Testis (tissue), 2 donors: ENCODE measurements at regions not wholly inside any gene's neighbourhood (a gene's known extent, or its start where the extent isn't known, plus 50 kb on each side); places are given as distances from the start of the nearest gene placed in this dataset.
A peak's percentile ranks its signal among the peaks of the same experiment; 100 is the strongest.

Experiments used
- POLR2A ChIP-seq: fragments of 450-650 bp; IDR thresholded peaks from one replicate; pipeline ENCODE4 v1.6.1; 2017; ENCODE audit warnings: antibody characterized with exemption, mild to moderate bottlenecking, moderate library complexity
- TF ChIP-seq, protein P1 (sequence below), 3 experiments: fragments of 450-650 bp in 2 of 3; fragments of 200-600 bp in 1 of 3; sonication (generic) in 1 of 3; IDR thresholded peaks; one replicate each; pipeline ENCODE4 v1.5.1; 2016 to 2019; ENCODE audit warnings: antibody characterized with exemption in 3 of 3, mild to moderate bottlenecking in 2 of 3, moderate library complexity in 1 of 3

GRCh38 chr15:62241135-62241770 is 76.2 kb upstream of the C2CD4B start:
- TF ChIP-seq, protein P1, sequence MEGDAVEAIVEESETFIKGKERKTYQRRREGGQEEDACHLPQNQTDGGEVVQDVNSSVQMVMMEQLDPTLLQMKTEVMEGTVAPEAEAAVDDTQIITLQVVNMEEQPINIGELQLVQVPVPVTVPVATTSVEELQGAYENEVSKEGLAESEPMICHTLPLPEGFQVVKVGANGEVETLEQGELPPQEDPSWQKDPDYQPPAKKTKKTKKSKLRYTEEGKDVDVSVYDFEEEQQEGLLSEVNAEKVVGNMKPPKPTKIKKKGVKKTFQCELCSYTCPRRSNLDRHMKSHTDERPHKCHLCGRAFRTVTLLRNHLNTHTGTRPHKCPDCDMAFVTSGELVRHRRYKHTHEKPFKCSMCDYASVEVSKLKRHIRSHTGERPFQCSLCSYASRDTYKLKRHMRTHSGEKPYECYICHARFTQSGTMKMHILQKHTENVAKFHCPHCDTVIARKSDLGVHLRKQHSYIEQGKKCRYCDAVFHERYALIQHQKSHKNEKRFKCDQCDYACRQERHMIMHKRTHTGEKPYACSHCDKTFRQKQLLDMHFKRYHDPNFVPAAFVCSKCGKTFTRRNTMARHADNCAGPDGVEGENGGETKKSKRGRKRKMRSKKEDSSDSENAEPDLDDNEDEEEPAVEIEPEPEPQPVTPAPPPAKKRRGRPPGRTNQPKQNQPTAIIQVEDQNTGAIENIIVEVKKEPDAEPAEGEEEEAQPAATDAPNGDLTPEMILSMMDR (IDR thresholded peaks at IDR 0.05): peak in 1 of 3 experiments; percentile 18
- no peak for TF ChIP-seq POLR2A
